HG02852 (cell line): ENCODE measurements at regions not wholly inside any gene's neighbourhood (a gene's known extent, or its start where the extent isn't known, plus 50 kb on each side); places are given as distances from the start of the nearest gene placed in this dataset.

ENCODE experiments used
- ATAC-seq: cut with Tn5 transposase; IDR thresholded peaks from one replicate; pipeline ENCODE4 v1.9.1; 2021; ENCODE audit warnings: mild to moderate bottlenecking, moderate library complexity; ENCODE audit not compliant: unreplicated experiment

DNA sequence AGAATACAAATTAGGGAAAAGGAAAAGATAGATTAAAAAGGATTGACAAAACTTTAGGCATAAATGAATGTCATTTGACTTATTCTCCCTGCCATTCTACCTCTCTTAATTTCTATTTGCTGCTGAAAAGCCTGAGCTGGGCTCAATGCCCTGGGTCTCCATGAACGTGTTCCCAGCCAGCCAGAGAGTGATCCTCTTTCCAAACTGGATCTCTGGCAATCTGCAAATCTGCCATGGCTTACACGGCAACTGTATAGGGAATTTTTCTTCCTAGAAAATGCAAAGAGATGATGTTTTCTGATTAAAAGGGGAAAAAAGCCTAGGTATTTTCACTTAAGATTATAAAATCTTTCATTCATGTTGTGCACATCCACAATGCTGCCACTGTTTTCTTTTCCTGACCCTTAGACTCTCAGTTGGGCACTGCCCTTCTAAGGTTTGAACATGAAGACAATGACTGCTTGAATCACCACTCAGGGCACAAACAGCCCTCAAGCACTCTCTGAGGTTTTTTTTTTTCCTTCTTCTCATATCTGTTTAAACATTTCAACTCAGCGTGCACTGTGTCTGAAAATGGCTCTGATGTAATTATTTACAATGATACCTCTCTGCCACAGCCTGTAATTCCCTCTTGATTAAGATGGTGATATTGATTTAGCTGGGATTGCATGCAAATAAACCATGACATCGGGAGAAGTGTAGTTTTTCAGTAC is 60.3 kb downstream of the DACT1 start:
- no peak for ATAC-seq

- no peak for ATAC-seq
Measured at GRCh38 chr14:58699681-58700205, 62.0 kb downstream of the DACT1 start.

- no peak for ATAC-seq
Measured at GRCh38 chr14:58701156-58701555, 63.4 kb downstream of the DACT1 start.

DNA sequence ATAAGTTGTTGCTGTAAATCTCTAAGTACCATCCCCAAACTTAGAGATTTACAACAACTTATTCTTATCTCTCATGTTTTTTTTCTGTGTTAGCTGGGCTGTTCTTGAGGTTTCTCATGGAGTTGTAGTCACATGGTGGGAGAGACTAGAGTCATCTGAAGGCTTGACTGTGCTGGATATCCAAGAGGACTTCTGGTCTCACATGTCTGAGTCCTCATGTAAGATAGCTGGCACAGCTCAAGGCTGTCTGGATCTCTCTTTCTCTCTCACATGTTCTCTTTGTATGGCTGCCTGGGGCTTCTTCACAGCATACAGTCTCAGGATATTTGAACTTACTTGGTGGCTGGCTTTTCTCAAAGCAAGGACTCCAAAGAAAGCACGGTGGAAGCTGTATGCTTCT is 63.8 kb downstream of the DACT1 start:
- ATAC-seq = no peak

DNA sequence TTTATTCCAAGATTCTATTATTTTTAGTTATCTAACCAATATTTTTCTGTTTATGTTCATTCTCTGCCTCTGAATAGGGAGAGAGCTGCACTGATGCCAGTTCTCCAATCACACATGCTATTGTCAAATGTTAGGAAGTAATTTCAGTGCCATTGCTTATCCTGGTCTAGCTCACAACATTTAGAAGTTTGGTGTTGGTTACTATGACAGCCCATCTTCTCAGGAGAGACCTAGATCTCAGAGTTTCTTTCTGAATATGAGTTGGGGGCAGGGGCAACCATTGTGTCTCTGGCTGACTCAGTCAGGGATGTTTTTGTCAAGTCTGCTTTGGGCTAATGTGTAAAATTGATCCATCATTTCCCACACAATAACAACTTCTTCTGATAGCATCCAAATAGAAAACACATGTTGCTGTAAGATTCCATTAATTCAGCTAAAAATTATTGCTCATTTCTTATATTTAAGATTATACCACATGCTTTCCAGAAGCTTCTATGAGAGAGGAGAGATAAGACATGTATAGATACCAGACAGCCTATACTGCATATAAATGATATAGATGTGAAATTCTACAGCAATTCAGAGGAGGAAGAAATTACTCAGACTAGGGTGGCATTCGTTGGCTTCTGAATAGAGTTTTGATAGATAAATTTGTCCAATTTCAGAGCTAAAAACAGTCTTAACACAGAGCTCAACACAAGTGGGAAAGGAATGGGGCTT is 64.8 kb downstream of the DACT1 start:
- ATAC-seq = no peak

DNA sequence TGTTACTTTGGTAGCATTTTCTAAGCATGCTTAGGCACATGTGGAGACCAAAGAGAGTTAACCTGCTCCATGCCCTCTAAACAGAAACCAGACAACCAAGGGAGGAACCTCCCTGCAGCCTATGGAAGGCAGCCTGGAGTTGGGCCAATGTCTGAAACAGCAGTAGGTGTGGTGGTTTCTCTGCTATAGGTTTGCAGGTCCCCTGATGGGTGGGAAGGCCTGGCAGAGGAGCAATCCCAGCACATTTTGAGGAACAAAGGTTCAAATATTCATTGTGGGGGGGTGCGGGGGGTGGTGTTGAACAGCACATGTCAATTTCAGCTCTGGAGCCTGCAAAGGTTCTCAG is 65.4 kb downstream of the DACT1 start:
- ATAC-seq = no peak

GRCh38 chr14:58705066-58705465 is 67.3 kb downstream of the DACT1 start:
- no peak for ATAC-seq

DNA sequence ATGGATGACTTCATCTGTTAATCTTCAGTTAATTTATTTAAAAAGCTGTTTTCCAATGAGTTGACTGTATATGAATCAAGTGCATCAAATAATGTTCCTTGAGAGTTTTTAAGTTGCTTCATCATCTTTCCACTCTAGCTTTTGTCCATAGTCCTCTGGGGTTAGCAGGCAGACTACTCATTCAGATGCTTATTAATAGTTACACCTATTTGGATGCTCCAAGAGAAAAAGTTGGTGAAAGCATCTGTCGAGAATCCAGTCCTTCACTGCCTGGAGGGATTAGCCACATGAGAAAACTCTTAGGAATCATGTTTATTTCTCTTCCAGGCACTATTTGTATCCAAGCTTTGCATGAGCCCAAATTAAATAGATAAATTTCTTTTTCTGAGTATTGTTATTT is 70.2 kb downstream of the DACT1 start:
- no peak for ATAC-seq

DNA sequence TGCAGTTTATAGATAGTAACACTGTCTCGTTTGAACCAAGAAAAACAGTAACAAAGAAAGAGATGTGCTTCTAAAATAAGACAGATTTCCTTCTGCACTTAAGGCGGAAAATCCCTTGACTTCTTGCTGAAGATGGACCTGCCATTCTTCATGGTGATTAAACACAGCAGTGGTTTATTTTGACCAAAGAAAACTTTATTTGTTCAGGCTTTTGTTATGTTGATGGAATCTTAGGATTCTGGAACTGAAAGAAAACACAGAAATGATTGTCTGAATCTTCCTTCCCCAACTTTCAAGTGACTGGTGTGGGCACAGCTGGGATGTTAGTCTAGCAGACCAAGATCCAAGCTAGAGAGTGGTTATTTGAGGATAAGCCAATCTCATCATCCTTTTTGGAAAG is 72.2 kb downstream of the DACT1 start:
- no peak for ATAC-seq

DNA sequence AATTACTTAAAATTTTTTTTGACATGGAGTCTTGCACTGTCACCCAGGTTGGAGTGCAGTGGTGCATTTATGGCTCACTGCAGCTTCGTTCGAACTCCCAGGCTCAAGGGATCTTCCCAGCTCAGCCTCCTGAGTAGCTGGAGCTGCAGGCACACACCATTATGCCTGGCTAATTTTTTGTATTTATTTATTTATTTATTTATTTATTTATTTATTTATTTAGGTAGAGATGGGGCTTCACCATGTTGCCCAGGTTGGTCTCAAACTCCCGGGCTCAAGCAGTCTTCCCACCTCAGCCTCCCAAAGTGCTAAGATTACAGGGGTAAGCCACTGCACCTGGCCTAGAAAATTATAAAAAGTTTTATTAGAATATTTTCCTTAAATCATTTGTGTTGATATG is 73.6 kb downstream of the DACT1 start:
- no peak for ATAC-seq

GRCh38 chr14:58712357-58712756 is 74.6 kb downstream of the DACT1 start:
- no peak for ATAC-seq

GRCh38 chr14:58713677-58714076 is 75.9 kb downstream of the DACT1 start:
- ATAC-seq = no peak

GRCh38 chr14:58716706-58717105 is 78.9 kb downstream of the DACT1 start:
- ATAC-seq = no peak

DNA sequence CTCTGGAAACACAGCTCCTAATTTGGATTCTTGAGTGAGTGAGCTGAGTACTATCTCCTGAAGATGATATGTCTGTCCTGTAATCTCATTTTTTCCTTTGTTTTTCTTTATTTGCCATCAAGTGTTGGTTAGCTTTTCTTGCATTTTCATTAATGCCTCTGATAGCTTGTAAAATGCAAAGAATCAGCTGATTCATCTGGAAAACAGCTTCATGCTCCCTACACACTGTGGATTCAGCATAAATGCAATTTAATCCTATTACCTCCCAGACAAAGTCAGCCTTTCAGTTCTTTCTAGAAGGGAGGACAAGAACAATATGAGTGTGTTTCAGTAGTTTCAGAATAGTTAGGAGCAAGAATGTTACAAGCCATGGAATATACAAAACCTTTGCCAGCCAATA is 79.4 kb downstream of the DACT1 start:
- no peak for ATAC-seq

DNA sequence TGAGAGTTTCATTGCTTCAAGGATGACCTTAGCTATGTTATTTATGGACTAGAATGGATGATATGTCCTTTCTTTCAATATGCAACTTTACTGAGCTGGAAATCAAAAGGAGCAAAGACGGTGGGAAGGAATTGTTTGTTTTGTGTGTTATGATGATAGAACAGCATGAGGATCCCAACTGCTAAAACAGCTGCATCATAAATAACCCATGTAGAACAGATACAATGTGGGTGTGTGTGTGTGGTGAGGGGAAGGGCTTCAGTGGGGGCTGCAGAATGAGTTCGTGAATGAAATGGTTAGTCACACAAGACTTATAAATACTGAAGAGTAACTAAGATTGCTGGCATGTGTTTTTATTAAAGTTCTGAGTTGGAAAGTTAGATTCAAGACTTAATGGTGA is 80.1 kb downstream of the DACT1 start:
- no peak for ATAC-seq

DNA sequence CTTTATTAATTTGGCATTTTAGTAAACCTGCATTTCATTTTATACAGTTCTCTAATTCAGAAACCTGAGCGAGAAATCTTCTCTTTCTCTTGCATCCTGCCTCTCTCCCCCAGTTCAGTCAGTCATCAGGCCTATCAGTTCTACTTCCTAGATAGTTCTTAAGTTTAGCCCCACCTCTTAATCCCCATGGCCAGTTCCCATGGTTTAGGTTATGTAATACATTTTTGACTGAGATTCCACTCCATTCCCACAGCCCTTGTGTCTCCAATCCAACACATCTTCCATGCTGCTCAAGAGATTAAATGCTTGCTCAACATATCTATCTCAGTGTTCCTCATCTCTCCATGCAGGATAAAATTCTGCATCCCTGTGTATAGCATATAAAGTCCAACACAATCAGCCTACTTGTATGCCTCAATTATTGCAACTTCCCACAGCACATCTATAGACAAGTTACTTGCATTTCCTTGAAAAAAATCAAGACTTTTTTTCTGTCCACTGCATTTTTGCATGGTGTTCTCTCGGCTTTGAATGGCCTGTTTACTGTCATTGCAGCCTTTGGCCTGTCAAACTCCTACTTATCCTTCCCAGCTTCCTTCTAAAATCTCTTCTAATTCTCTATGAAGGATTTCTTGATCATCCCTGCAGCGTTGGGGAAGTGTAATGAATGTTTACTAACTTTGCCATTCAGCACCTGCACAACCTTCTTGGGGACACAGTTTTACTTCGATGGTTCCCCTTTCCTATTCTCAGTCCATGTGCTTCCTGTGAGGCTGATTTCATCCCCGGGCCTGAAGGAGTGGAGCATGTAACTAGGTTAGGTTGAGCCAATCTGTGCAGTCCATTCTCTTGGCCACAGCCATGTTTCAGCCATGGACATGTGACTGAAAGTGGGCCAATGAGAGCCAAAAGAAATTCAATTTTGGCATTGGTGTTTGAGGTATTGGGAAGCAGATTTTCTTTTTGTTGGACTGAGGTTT is 80.8 kb downstream of the DACT1 start:
- no peak for ATAC-seq

DNA sequence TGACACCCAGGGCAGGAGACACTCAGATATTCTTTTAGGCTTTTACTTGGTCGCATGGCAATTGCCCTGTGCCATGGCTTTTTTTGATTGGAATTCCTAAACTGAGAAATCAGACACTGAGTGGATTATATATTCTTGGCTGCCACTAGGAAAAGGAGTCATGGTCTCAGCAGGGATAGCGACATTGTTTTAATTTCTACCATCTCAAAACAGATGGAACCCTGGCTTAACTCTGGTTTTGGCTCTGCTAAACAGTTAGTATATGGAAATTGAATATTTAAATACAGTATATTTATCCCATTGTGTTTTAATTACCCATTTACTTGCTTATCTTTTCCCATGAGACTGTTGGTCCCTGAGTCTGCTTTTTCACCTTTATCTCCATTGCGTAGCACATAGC is 84.0 kb downstream of the DACT1 start:
- no peak for ATAC-seq

DNA sequence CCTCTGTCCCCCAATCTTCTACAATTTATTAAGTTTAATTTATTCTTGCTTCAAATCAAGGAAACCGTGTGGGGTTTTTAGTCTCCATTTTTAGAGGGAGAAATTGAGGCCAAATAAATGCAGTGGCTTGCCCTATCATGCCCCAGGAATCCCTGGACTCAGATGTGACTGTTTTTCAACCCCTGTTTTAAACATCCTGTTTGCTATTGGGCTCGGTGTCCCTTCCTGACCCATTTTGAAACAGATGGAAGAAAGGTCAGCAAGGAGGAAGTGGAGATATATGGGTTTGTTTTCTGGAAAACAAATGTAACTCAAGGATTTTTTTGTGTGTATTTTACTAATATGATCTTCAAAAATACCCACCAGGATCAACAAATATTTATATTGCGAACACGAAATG is 84.7 kb downstream of the DACT1 start:
- ATAC-seq = no peak

GRCh38 chr14:58724206-58724605 is 86.4 kb downstream of the DACT1 start:
- ATAC-seq = no peak

DNA sequence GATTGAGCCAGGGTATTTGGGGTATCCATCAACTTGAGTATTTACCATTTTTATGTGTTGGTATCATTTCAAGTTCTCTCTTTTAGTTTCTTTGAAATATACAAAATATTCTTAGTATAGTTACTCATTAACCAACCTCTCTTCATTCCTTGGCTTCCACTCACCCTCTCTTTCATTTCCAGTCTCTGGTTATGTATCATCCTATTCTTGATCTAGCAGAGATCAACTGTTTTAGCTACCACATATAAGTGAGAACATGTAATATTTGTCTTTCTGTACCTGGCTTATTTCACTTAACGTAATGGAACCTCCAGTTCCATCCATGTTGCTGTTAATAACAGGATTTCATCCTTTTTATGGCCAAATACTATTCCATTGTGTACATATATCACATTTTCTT is 86.9 kb downstream of the DACT1 start:
- ATAC-seq = no peak

DNA sequence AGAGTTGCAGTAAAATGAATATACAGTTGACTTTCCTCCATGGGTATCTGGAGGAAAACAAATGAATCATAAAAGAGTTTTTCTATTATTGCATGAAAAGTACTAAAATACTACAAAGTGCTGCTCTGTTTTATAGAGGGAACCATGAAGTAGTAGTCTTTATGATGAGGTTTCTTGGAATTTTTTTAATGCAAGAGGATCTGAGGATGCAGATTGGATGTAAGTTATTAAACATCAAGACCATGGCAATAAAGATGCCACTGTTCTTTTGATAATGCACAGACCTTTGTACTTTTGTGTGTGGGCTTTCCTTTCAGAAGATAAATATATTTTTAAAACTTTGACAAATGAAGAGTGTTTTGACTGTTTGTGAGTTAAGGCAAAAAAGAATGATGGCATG is 87.5 kb downstream of the DACT1 start:
- ATAC-seq = no peak
